Keratinocyte (primary cell): ENCODE measurements at regions not wholly inside any gene's neighbourhood (a gene's known extent, or its start where the extent isn't known, plus 50 kb on each side); places are given as distances from the start of the nearest gene placed in this dataset.

Source experiments
- CTCF ChIP-seq, 3 experiments: IDR thresholded peaks in 1 of 3; conservative IDR thresholded peaks in 1 of 3; optimal IDR thresholded peaks in 1 of 3; 2 replicates in 2 of 3; 3 replicates in 1 of 3; pipeline versions ENCODE3 to v1.5.1; 2011; ENCODE audit warnings: low read length in 3 of 3, mild to moderate bottlenecking in 3 of 3, moderate library complexity in 2 of 3, control low read depth in 1 of 3, inconsistent platforms in 1 of 3; ENCODE audit not compliant: insufficient read depth in 2 of 3; ENCODE audit errors: extremely low read depth in 1 of 3
- EZH2 ChIP-seq: IDR thresholded peaks from one replicate; pipeline ENCODE4 v1.6.1; 2012; ENCODE audit warnings: inconsistent platforms, mild to moderate bottlenecking, low read length, moderate library complexity

- TF ChIP-seq EZH2 = no peak
- no peak for TF ChIP-seq CTCF (optimal IDR thresholded peaks at IDR 0.05 in 1 of 3, IDR thresholded peaks at IDR 0.05 in 1 of 3, conservative IDR thresholded peaks at IDR 0.05 in 1 of 3; ENCODE audit: extremely low read depth in 1 of 3, insufficient read depth in 2 of 3, low read length in 3 of 3)
Measured at GRCh38 chr5:61897251-61897650, 408.8 kb upstream of the KIF2A start.
